ENCODE measurements at regions not wholly inside any gene's neighbourhood (a gene's known extent, or its start where the extent isn't known, plus 50 kb on each side); places are given as distances from the start of the nearest gene placed in this dataset.

DNA sequence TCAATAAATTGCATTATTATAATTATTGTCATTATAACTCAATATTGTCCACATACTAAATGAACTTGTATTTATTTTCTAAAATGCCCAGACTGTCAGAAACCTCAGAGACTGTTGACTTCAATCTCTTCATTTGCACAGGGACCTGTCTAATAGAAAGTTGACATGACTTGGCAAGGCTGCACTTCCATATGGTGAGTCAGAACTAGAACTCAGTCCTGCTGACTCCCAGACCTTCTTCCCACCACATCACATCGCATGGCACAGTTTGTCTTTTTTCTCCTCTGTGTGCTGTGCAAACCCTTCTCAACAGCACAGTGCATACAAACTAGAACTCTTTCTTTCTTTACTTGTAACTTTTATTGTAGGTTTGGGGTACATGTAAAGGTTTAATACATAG is 215.1 kb upstream of the BLID start:
- TF ChIP-seq, protein P1, sequence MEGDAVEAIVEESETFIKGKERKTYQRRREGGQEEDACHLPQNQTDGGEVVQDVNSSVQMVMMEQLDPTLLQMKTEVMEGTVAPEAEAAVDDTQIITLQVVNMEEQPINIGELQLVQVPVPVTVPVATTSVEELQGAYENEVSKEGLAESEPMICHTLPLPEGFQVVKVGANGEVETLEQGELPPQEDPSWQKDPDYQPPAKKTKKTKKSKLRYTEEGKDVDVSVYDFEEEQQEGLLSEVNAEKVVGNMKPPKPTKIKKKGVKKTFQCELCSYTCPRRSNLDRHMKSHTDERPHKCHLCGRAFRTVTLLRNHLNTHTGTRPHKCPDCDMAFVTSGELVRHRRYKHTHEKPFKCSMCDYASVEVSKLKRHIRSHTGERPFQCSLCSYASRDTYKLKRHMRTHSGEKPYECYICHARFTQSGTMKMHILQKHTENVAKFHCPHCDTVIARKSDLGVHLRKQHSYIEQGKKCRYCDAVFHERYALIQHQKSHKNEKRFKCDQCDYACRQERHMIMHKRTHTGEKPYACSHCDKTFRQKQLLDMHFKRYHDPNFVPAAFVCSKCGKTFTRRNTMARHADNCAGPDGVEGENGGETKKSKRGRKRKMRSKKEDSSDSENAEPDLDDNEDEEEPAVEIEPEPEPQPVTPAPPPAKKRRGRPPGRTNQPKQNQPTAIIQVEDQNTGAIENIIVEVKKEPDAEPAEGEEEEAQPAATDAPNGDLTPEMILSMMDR (IDR thresholded peaks at IDR 0.05; ENCODE audit: low read depth, low read length): no peak
- no peak for DNase-seq (ENCODE audit: extremely low read depth, low read depth)

DNA sequence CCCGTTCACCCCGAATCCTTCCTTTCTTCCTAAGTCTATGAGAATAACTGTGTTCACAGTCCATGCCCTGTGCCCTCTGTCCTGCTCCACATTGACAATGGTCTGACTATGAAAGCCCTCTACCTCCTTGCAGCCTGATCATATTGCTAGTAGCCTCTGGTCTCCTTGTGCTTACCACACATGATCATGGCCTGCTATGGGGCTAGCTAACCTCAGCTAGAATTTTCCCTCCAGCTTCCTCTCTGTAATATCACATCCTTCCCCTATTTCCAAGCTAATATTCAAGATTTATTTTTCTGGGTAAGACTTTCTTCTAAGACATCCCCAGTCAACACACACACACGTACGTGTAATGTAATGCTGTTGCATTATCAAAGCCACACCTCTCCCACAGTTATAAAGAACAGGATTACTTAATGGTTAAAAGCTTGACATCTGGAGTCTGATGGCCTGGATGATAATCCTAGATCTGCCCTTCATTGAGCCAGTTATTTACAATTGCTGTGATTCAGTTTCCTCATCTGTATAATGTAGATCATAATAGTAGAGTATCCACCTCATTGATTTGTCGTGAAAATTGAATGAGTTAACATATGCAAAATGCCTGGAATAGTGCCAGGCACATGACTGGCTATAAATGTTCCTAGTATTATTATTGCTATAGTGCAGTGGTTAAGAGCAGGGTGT is 214.4 kb upstream of the BLID start:
- no peak for DNase-seq (ENCODE audit: extremely low read depth, low read depth)
- TF ChIP-seq, protein P1 (IDR thresholded peaks at IDR 0.05; ENCODE audit: low read depth, low read length): no peak

- DNase-seq (ENCODE audit: extremely low read depth, low read depth): no peak
- TF ChIP-seq, protein P1 (IDR thresholded peaks at IDR 0.05; ENCODE audit: low read depth, low read length): no peak
These were observed 211.5 kb upstream of the BLID start for GRCh38 chr11:122327528-122327927.

DNA sequence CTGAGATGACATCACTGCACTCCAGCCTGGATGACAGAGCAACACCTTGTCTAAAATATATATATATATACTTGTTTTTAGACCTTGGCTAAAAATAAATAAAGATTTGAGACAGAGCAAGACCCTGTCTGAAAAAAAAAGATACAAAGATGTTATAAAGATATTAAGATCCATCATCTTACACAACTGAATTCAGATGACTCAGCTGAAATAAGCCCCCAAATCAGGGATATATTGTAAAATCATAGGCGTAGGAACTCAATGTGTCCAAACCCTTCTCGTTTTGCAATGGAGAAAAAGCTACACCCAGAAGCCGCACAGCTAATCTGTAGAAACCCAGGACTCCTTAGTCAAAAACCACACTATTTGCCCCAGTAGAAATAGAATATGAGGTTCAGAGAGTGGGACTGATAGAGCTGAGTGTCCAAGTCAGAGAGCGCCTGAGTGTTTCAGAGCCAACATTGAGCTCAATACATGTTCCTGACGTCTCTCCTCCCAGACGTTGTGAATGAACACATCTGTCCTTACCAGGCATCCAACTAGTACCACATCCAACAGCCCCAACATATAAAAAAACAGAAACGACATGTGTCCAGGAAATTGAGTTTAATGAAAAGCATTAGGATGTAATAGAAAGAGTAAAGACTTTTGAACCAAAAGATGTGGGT is 207.9 kb upstream of the BLID start:
- TF ChIP-seq, protein P1 (IDR thresholded peaks at IDR 0.05; ENCODE audit: low read depth, low read length): no peak
- DNase-seq (ENCODE audit: extremely low read depth, low read depth): no peak

- TF ChIP-seq, protein P1 (IDR thresholded peaks at IDR 0.05; ENCODE audit: low read depth, low read length): no peak
- peak; percentile 53 for DNase-seq (ENCODE audit: extremely low read depth, low read depth)
These were observed 206.3 kb upstream of the BLID start for GRCh38 chr11:122322329-122322728.

DNA sequence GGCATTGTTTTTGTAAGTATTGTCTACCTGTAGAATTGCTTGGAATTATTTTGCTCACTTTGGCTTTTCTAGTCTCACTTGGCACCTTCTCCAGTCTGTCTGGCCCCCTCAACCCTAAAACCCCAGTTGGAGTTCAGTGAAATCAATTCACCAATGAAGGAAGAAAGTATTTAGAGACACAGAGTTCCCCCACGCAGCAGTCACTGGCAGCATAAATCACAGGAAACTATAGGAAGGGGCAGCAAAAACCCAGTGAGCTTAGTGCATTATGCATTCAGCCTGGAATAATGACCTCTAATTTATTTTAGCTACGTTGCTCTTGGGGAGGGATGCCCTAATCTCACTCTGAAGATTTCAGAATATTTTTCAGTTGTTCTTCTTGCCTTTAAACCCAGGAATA is 204.7 kb upstream of the BLID start:
- TF ChIP-seq, protein P1 (IDR thresholded peaks at IDR 0.05; ENCODE audit: low read depth, low read length): no peak
- no peak for DNase-seq (ENCODE audit: extremely low read depth, low read depth)
